ENCODE measurements at regions not wholly inside any gene's neighbourhood (a gene's known extent, or its start where the extent isn't known, plus 50 kb on each side); places are given as distances from the start of the nearest gene placed in this dataset.

GRCh38 chr7:15764010-15764409 is 77.5 kb upstream of the MEOX2 start:
- TF ChIP-seq, protein P1, sequence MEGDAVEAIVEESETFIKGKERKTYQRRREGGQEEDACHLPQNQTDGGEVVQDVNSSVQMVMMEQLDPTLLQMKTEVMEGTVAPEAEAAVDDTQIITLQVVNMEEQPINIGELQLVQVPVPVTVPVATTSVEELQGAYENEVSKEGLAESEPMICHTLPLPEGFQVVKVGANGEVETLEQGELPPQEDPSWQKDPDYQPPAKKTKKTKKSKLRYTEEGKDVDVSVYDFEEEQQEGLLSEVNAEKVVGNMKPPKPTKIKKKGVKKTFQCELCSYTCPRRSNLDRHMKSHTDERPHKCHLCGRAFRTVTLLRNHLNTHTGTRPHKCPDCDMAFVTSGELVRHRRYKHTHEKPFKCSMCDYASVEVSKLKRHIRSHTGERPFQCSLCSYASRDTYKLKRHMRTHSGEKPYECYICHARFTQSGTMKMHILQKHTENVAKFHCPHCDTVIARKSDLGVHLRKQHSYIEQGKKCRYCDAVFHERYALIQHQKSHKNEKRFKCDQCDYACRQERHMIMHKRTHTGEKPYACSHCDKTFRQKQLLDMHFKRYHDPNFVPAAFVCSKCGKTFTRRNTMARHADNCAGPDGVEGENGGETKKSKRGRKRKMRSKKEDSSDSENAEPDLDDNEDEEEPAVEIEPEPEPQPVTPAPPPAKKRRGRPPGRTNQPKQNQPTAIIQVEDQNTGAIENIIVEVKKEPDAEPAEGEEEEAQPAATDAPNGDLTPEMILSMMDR (IDR thresholded peaks at IDR 0.05 in 4 of 5, conservative IDR thresholded peaks at IDR 0.05 in 1 of 5) = no peak
- TF ChIP-seq POLR2A (IDR thresholded peaks at IDR 0.05) = no peak
